Endodermal cell (in vitro differentiated cells): ENCODE measurements at regions not wholly inside any gene's neighbourhood (a gene's known extent, or its start where the extent isn't known, plus 50 kb on each side); places are given as distances from the start of the nearest gene placed in this dataset.

Experiments used
- DNase-seq: peaks from one replicate; pipeline ENCODE4 v3.0.0-alpha.2; 2017
- H3K27ac ChIP-seq: 2 replicates; pipeline ENCODE4 v1.5.1; 2013; ENCODE audit warnings: mild to moderate bottlenecking, low read depth, low read length, moderate library complexity
- H3K27me3 ChIP-seq: 2 replicates; pipeline ENCODE4 v1.6.1; 2013; ENCODE audit warnings: mild to moderate bottlenecking, low read length, moderate library complexity; ENCODE audit not compliant: insufficient read depth, control insufficient read depth, poor library complexity, severe bottlenecking
- H3K36me3 ChIP-seq: 2 replicates; pipeline ENCODE4 v1.7.0; 2013; ENCODE audit warnings: mild to moderate bottlenecking, low read length, moderate library complexity; ENCODE audit not compliant: control insufficient read depth, insufficient read depth
- H3K4me1 ChIP-seq: one replicate; pipeline ENCODE4 v1.7.0; 2013; ENCODE audit warnings: low read length; ENCODE audit not compliant: control insufficient read depth, insufficient read depth
- H3K4me3 ChIP-seq: 2 replicates; pipeline ENCODE4 v1.5.1; 2013; ENCODE audit warnings: mild to moderate bottlenecking, low read length, moderate library complexity
- H3K9ac ChIP-seq: 2 replicates; pipeline ENCODE4 v1.6.1; 2013; ENCODE audit warnings: mild to moderate bottlenecking, low read length, moderate library complexity; ENCODE audit not compliant: poor library complexity, severe bottlenecking; ENCODE audit errors: extremely low read depth
- H3K9me3 ChIP-seq: 2 replicates; pipeline ENCODE4 v1.6.1; 2013; ENCODE audit warnings: mild to moderate bottlenecking, low read length, moderate library complexity; ENCODE audit not compliant: control insufficient read depth
- H3K27ac Mint-ChIP-seq: 2 replicates; pipeline ENCODE4 v1.8.0; 2020; ENCODE audit warnings: mixed read lengths
- H3K27me3 Mint-ChIP-seq: 2 replicates; pipeline ENCODE4 v1.8.0; 2021; ENCODE audit warnings: mild to moderate bottlenecking, mixed read lengths; ENCODE audit not compliant: insufficient read depth
- H3K36me3 Mint-ChIP-seq: 2 replicates; pipeline ENCODE4 v1.8.0; 2020; ENCODE audit warnings: low read depth, mixed read lengths
- H3K4me1 Mint-ChIP-seq: 2 replicates; pipeline ENCODE4 v1.8.0; 2020; ENCODE audit warnings: mixed read lengths
- H3K4me3 Mint-ChIP-seq: 2 replicates; pipeline ENCODE4 v1.8.0; 2020; ENCODE audit warnings: mild to moderate bottlenecking, moderate library complexity, mixed read lengths
- H3K9me3 Mint-ChIP-seq: 2 replicates; pipeline ENCODE4 v1.8.0; 2020; ENCODE audit warnings: mild to moderate bottlenecking, mixed read lengths
- WGBS, 2 experiments: methylation state at CpG; one replicate each; pipeline versions ENCODE4 v1.1.5 to v1.1.7; 2013; ENCODE audit warnings: missing lambda C conversion rate in 2 of 2, mixed read lengths in 1 of 2; ENCODE audit not compliant: insufficient coverage in 1 of 2, insufficient read length in 1 of 2; 5-methylcytosine and 5-hydroxymethylcytosine counted together
- TF ChIP-seq, protein P1 (sequence below): fragments of 200-600 bp; sonication (generic); conservative IDR thresholded peaks from 2 replicates; pipeline ENCODE4 v1.5.0; 2021; ENCODE audit warnings: antibody characterized with exemption, mild to moderate bottlenecking

DNA sequence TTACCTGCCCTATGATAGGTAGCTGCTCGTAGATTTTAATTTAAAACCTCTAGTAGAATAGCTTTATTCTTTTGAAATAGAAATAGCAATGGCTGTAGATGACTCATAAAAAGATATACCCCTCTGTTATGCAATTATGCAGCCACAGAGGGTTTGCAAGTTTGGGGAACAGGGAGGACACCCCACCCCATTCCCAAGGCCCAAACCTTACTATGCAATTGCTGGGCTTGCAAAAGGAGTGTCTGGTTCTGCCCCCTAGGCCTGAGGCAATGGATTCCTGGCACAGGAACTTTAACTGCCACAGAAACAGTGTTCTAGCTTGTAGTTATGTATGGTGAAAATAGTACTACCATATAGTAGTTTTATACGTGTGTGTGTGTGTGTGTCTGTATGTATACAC, 403.3 kb downstream of the ADAMTS20 start:
- no peak overlapping the region for H3K9ac ChIP-seq
- Mint-ChIP-seq H3K27ac (no peak overlapping the region), H3K9me3 (no peaks in the 10 kb centered on the region), H3K4me1 (no peaks in the 10 kb centered on the region), H3K4me3 (no peak overlapping the region), H3K27me3 (no peaks in the 10 kb centered on the region), H3K36me3 (no peaks in the 10 kb centered on the region)
- no peak overlapping the region for H3K27ac ChIP-seq
- TF ChIP-seq, protein P1, sequence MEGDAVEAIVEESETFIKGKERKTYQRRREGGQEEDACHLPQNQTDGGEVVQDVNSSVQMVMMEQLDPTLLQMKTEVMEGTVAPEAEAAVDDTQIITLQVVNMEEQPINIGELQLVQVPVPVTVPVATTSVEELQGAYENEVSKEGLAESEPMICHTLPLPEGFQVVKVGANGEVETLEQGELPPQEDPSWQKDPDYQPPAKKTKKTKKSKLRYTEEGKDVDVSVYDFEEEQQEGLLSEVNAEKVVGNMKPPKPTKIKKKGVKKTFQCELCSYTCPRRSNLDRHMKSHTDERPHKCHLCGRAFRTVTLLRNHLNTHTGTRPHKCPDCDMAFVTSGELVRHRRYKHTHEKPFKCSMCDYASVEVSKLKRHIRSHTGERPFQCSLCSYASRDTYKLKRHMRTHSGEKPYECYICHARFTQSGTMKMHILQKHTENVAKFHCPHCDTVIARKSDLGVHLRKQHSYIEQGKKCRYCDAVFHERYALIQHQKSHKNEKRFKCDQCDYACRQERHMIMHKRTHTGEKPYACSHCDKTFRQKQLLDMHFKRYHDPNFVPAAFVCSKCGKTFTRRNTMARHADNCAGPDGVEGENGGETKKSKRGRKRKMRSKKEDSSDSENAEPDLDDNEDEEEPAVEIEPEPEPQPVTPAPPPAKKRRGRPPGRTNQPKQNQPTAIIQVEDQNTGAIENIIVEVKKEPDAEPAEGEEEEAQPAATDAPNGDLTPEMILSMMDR = no peak
- H3K36me3 ChIP-seq = no peaks in the 10 kb centered on the region
- WGBS, 2 experiments = no CpG with 5 or more reads among the region's 2 CpGs
- H3K9me3 ChIP-seq = no peaks in the 10 kb centered on the region
- H3K4me3 ChIP-seq = no peak overlapping the region
- H3K27me3 ChIP-seq = no peaks in the 10 kb centered on the region
- no peak for DNase-seq
- no peaks in the 10 kb centered on the region for H3K4me1 ChIP-seq

GRCh38 chr12:43147878-43148277, 404.1 kb downstream of the ADAMTS20 start:
- no peak for DNase-seq
- WGBS, 2 experiments = 100% methylated on average over 1 of the region's 1 CpG
- Mint-ChIP-seq H3K36me3 (no peaks in the 10 kb centered on the region), H3K4me3 (no peak overlapping the region), H3K27ac (no peak overlapping the region), H3K4me1 (no peaks in the 10 kb centered on the region), H3K27me3 (no peaks in the 10 kb centered on the region), H3K9me3 (no peaks in the 10 kb centered on the region)
- Histone ChIP-seq H3K27me3 (no peaks in the 10 kb centered on the region), H3K36me3 (no peaks in the 10 kb centered on the region), H3K9me3 (no peaks in the 10 kb centered on the region), H3K9ac (no peak overlapping the region), H3K4me1 (no peaks in the 10 kb centered on the region), H3K27ac (no peak overlapping the region), H3K4me3 (no peak overlapping the region)
- TF ChIP-seq, protein P1 = no peak

GRCh38 chr12:43145481-43145880, 406.5 kb downstream of the ADAMTS20 start:
- TF ChIP-seq, protein P1 = no peak
- H3K9me3 ChIP-seq = peaks cover 9% of the 10 kb centered on the region
- H3K9me3 Mint-ChIP-seq = no peaks in the 10 kb centered on the region
- no peaks in the 10 kb centered on the region for H3K36me3 ChIP-seq
- DNase-seq = no peak
- 90 to 94% methylated on average over 2 of the region's 2 CpGs for WGBS, 2 experiments
- H3K27ac ChIP-seq = no peak overlapping the region
- H3K27me3 ChIP-seq = no peaks in the 10 kb centered on the region
- H3K9ac ChIP-seq = no peak overlapping the region
- no peaks in the 10 kb centered on the region for H3K27me3 Mint-ChIP-seq
- no peak overlapping the region for H3K4me3 ChIP-seq
- H3K4me1 ChIP-seq = no peaks in the 10 kb centered on the region
- no peak overlapping the region for H3K4me3 Mint-ChIP-seq
- no peaks in the 10 kb centered on the region for H3K4me1 Mint-ChIP-seq
- H3K36me3 Mint-ChIP-seq = no peaks in the 10 kb centered on the region
- H3K27ac Mint-ChIP-seq = no peak overlapping the region
